CD8-positive, alpha-beta memory T cell (primary cell): ENCODE measurements at regions not wholly inside any gene's neighbourhood (a gene's known extent, or its start where the extent isn't known, plus 50 kb on each side); places are given as distances from the start of the nearest gene placed in this dataset.
"Not testable (repeated sequence)": the region's sequence is repeated elsewhere in the genome, so short reads cannot be mapped to it uniquely, and the experiment has no call there.

ENCODE experiments used
- CTCF ChIA-PET: fragments of 350-600 bp; sonication (Branson Sonifier 250); formaldehyde crosslinking; loops from one replicate; lab custom pipeline; 2021; ENCODE audit warnings: antibody characterized with exemption; lab: Charles Lee
- POLR2A ChIA-PET: fragments of 350-600 bp; sonication (Branson Sonifier 250); formaldehyde crosslinking; loops from one replicate; lab custom pipeline; 2021; ENCODE audit warnings: antibody characterized with exemption; lab: Charles Lee
- DNase-seq, 5 donors: peaks; one replicate each; pipeline versions ENCODE4 v3.0.0 to v3.0.0-alpha.2; 2020 to 2022; ENCODE audit warnings: mixed read lengths in 1 of 5
- H3K27ac ChIP-seq: one replicate; pipeline ENCODE4 v1.7.0; 2013; ENCODE audit warnings: low read depth, mild to moderate bottlenecking, low read length, moderate library complexity
- H3K27me3 ChIP-seq: 2 replicates; pipeline ENCODE4 v1.7.0; 2013; ENCODE audit warnings: low read length, mild to moderate bottlenecking; ENCODE audit not compliant: insufficient read depth, poor library complexity, severe bottlenecking
- H3K36me3 ChIP-seq: 2 replicates; pipeline ENCODE4 v1.7.0; 2013; ENCODE audit warnings: mild to moderate bottlenecking, low read length, moderate library complexity; ENCODE audit not compliant: insufficient read depth
- H3K4me1 ChIP-seq: 2 replicates; pipeline ENCODE4 v1.7.0; 2013; ENCODE audit warnings: mild to moderate bottlenecking, low read length, moderate library complexity; ENCODE audit not compliant: insufficient read depth
- H3K4me3 ChIP-seq: 2 replicates; pipeline ENCODE4 v1.7.0; 2013; ENCODE audit warnings: mild to moderate bottlenecking, low read length
- H3K9me3 ChIP-seq: 2 replicates; pipeline ENCODE4 v1.7.0; 2013; ENCODE audit warnings: mild to moderate bottlenecking, low read length
- H3K27ac Mint-ChIP-seq, 8 donors: one replicate each; pipeline ENCODE4 v1.8.0; 2020 to 2021; ENCODE audit warnings: mixed read lengths in 8 of 8, mild to moderate bottlenecking in 6 of 8, inconsistent platforms in 3 of 8, moderate library complexity in 3 of 8
- H3K27me3 Mint-ChIP-seq, 2 donors: one replicate each; pipeline ENCODE4 v1.8.0; 2020 to 2021; ENCODE audit warnings: mixed read lengths in 2 of 2, mild to moderate bottlenecking in 1 of 2, moderate library complexity in 1 of 2
- H3K36me3 Mint-ChIP-seq, 3 donors: one replicate each; pipeline ENCODE4 v1.8.0; 2020 to 2021; ENCODE audit warnings: mixed read lengths in 3 of 3, inconsistent platforms in 1 of 3, mild to moderate bottlenecking in 1 of 3
- H3K4me1 Mint-ChIP-seq, 3 donors: one replicate each; pipeline ENCODE4 v1.8.0; 2020 to 2021; ENCODE audit warnings: mixed read lengths in 3 of 3, inconsistent platforms in 1 of 3, mild to moderate bottlenecking in 1 of 3
- H3K4me3 Mint-ChIP-seq, 7 donors: one replicate each; pipeline ENCODE4 v1.8.0; 2020 to 2021; ENCODE audit warnings: mixed read lengths in 7 of 7, mild to moderate bottlenecking in 6 of 7, moderate library complexity in 4 of 7, inconsistent platforms in 2 of 7
- H3K9me3 Mint-ChIP-seq, 5 donors: one replicate each; pipeline ENCODE4 v1.8.0; 2020 to 2022; ENCODE audit warnings: mixed read lengths in 5 of 5, mild to moderate bottlenecking in 3 of 5, moderate library complexity in 2 of 5, inconsistent platforms in 1 of 5

GRCh38 chr2:89764571-89765360, 1073.3 kb downstream of the RPIA start:
- H3K27ac ChIP-seq, H3K36me3 Mint-ChIP-seq, POLR2A ChIA-PET, H3K36me3 ChIP-seq, H3K9me3 ChIP-seq, CTCF ChIA-PET, H3K4me3 Mint-ChIP-seq, H3K27me3 ChIP-seq, H3K4me3 ChIP-seq, H3K4me1 Mint-ChIP-seq, H3K4me1 ChIP-seq: not testable (repeated sequence)
- H3K9me3 Mint-ChIP-seq: peaks cover 10 to 51% (median 28%) of the 10 kb centered on the region in 5 donors
- peaks cover 27 to 33% of the 10 kb centered on the region in 2 donors for H3K27me3 Mint-ChIP-seq
- peak overlapping the region in 2 of 8 donors; percentile 7 to 69 for H3K27ac Mint-ChIP-seq
- DNase-seq: peak in 1 of 5 donors; percentile 43

GRCh38 chr2:89765361-89765718, 1073.9 kb downstream of the RPIA start:
- H3K36me3 ChIP-seq, CTCF ChIA-PET, H3K4me3 Mint-ChIP-seq, H3K4me1 Mint-ChIP-seq, H3K36me3 Mint-ChIP-seq, H3K4me1 ChIP-seq, H3K27me3 ChIP-seq, H3K4me3 ChIP-seq, H3K9me3 ChIP-seq, POLR2A ChIA-PET, H3K27ac ChIP-seq: not testable (repeated sequence)
- H3K27me3 Mint-ChIP-seq: peaks cover 27 to 33% of the 10 kb centered on the region in 2 donors
- H3K9me3 Mint-ChIP-seq: peaks cover 7 to 48% (median 25%) of the 10 kb centered on the region in 5 donors
- peak in 1 of 5 donors; percentile 38 for DNase-seq
- peak overlapping the region in 1 of 8 donors; percentile 7 for H3K27ac Mint-ChIP-seq

GRCh38 chr2:89766141-89766990, 1074.9 kb downstream of the RPIA start:
- Mint-ChIP-seq H3K27me3 (peaks cover 27 to 33% of the 10 kb centered on the region in 2 donors), H3K9me3 (peaks cover 9 to 48% (median 26%) of the 10 kb centered on the region in 5 donors)
- H3K9me3 ChIP-seq, H3K4me1 ChIP-seq, H3K27ac Mint-ChIP-seq, H3K27me3 ChIP-seq, CTCF ChIA-PET, H3K4me3 ChIP-seq, POLR2A ChIA-PET, H3K4me3 Mint-ChIP-seq, H3K4me1 Mint-ChIP-seq, H3K36me3 ChIP-seq, H3K27ac ChIP-seq, H3K36me3 Mint-ChIP-seq: not testable (repeated sequence)
- peak in 1 of 5 donors; percentile 43 for DNase-seq

- H3K27me3 ChIP-seq, CTCF ChIA-PET, H3K36me3 ChIP-seq, H3K9me3 ChIP-seq, H3K36me3 Mint-ChIP-seq, POLR2A ChIA-PET, H3K27ac Mint-ChIP-seq, H3K4me1 ChIP-seq, H3K4me1 Mint-ChIP-seq, H3K4me3 Mint-ChIP-seq, H3K27ac ChIP-seq, H3K4me3 ChIP-seq: not testable (repeated sequence)
- peak in 1 of 5 donors; percentile 37 for DNase-seq
- Mint-ChIP-seq H3K27me3 (peaks cover 27 to 33% of the 10 kb centered on the region in 2 donors), H3K9me3 (peaks cover 16 to 53% (median 29%) of the 10 kb centered on the region in 5 donors)
Measured at GRCh38 chr2:89767058-89767457, 1075.6 kb downstream of the RPIA start.

- no peak overlapping the region for H3K4me3 ChIP-seq
- H3K4me1 Mint-ChIP-seq: no peaks in the 10 kb centered on the region
- CTCF ChIA-PET: no interaction called here
- H3K27ac ChIP-seq: no peak overlapping the region
- H3K27ac Mint-ChIP-seq: no peak overlapping the region
- H3K27me3 Mint-ChIP-seq: peaks cover 25 to 33% of the 10 kb centered on the region in 2 donors
- POLR2A ChIA-PET: no interaction called here
- H3K36me3 ChIP-seq: no peaks in the 10 kb centered on the region
- peaks cover 20 to 53% (median 30%) of the 10 kb centered on the region in 5 donors for H3K9me3 Mint-ChIP-seq
- DNase-seq: peak in 1 of 5 donors; percentile 32
- H3K4me3 Mint-ChIP-seq: no peak overlapping the region
- H3K36me3 Mint-ChIP-seq: no peaks in the 10 kb centered on the region
- no peaks in the 10 kb centered on the region for H3K9me3 ChIP-seq
- H3K27me3 ChIP-seq: no peaks in the 10 kb centered on the region
- H3K4me1 ChIP-seq: no peaks in the 10 kb centered on the region
Measured at GRCh38 chr2:89767572-89768435, 1076.3 kb downstream of the RPIA start.

GRCh38 chr2:89775885-89776284, 1084.4 kb downstream of the RPIA start:
- DNase-seq: no peak
- H3K4me1 Mint-ChIP-seq: no peaks in the 10 kb centered on the region
- no peak overlapping the region for H3K27ac Mint-ChIP-seq
- POLR2A ChIA-PET: no interaction called here
- Histone ChIP-seq H3K27me3 (no peaks in the 10 kb centered on the region), H3K27ac (no peak overlapping the region), H3K36me3 (no peaks in the 10 kb centered on the region), H3K9me3 (peaks cover 39% of the 10 kb centered on the region), H3K4me3 (no peak overlapping the region), H3K4me1 (no peaks in the 10 kb centered on the region)
- peaks cover 0 to 61% (median 9%) of the 10 kb centered on the region in 3 donors for H3K36me3 Mint-ChIP-seq
- no peak overlapping the region for H3K4me3 Mint-ChIP-seq
- CTCF ChIA-PET: no interaction called here
- H3K27me3 Mint-ChIP-seq: no peaks in the 10 kb centered on the region
- peaks cover 18 to 93% (median 84%) of the 10 kb centered on the region in 5 donors for H3K9me3 Mint-ChIP-seq

GRCh38 chr2:89780318-89780717, 1088.8 kb downstream of the RPIA start:
- POLR2A ChIA-PET: no interaction called here
- H3K36me3 ChIP-seq: no peaks in the 10 kb centered on the region
- Mint-ChIP-seq H3K27ac (no peak overlapping the region), H3K36me3 (peaks cover 2 to 89% (median 16%) of the 10 kb centered on the region in 3 donors), H3K4me1 (no peaks in the 10 kb centered on the region), H3K4me3 (no peak overlapping the region), H3K9me3 (peaks cover 30 to 100% (median 98%) of the 10 kb centered on the region in 5 donors), H3K27me3 (peaks cover 0 to 1% of the 10 kb centered on the region in 2 donors)
- CTCF ChIA-PET: no interaction called here
- H3K4me3 ChIP-seq: no peak overlapping the region
- H3K27ac ChIP-seq: no peak overlapping the region
- H3K27me3 ChIP-seq: no peaks in the 10 kb centered on the region
- DNase-seq: no peak
- no peaks in the 10 kb centered on the region for H3K4me1 ChIP-seq
- H3K9me3 ChIP-seq: peaks cover 61% of the 10 kb centered on the region
